Colonic mucosa (tissue), 4 donors: ENCODE measurements at regions not wholly inside any gene's neighbourhood (a gene's known extent, or its start where the extent isn't known, plus 50 kb on each side); places are given as distances from the start of the nearest gene placed in this dataset.

ENCODE experiments used
- DNase-seq: peaks from one replicate; pipeline ENCODE4 v3.0.0-alpha.2; 2020
- H3K27ac ChIP-seq: fragments of 200-600 bp; one replicate; pipeline ENCODE4 v1.8.0; 2021
- H3K27me3 ChIP-seq: fragments of 200-600 bp; one replicate; pipeline ENCODE4 v1.8.0; 2021
- H3K36me3 ChIP-seq: fragments of 200-600 bp; one replicate; pipeline ENCODE4 v1.8.0; 2021
- H3K4me1 ChIP-seq: fragments of 200-600 bp; one replicate; pipeline ENCODE4 v1.8.0; 2021; ENCODE audit warnings: mild to moderate bottlenecking
- H3K4me3 ChIP-seq: fragments of 200-600 bp; one replicate; pipeline ENCODE4 v1.8.0; 2021
- H3K9ac ChIP-seq, 2 donors: one replicate each; pipeline ENCODE4 v1.7.0; 2013; ENCODE audit warnings: control low read depth in 2 of 2, low read depth in 2 of 2, low read length in 2 of 2
- H3K9me3 ChIP-seq: fragments of 200-600 bp; one replicate; pipeline ENCODE4 v1.8.0; 2021
- CTCF ChIP-seq: fragments of 200-600 bp; IDR thresholded peaks from one replicate; pipeline ENCODE4 v1.8.0; 2022; ENCODE audit warnings: antibody characterized with exemption, mild to moderate bottlenecking
- intact Hi-C: fragments of 100-400 bp; cut with DNase I; formaldehyde crosslinking; loops from one replicate; pipeline ENCODE4 v1.14.1; 2022
- donor health status: healthy.
- donor health status: DM: no; HTN: no; CAD: no.
- donor health status: DM: no; HTN: no; CAD: no.

GRCh38 chr14:26765768-26766520 is 168.1 kb upstream of the NOVA1 start:
- TF ChIP-seq CTCF: no peak
- Histone ChIP-seq H3K9ac (no peak overlapping the region), H3K27ac (no peak overlapping the region), H3K27me3 (no peaks in the 10 kb centered on the region), H3K4me3 (no peak overlapping the region), H3K9me3 (no peaks in the 10 kb centered on the region), H3K36me3 (no peaks in the 10 kb centered on the region), H3K4me1 (no peaks in the 10 kb centered on the region)
- DNase-seq: peak; percentile 30
- intact Hi-C loops: no loop called here

- Histone ChIP-seq H3K36me3 (no peaks in the 10 kb centered on the region), H3K9me3 (no peaks in the 10 kb centered on the region), H3K4me1 (no peaks in the 10 kb centered on the region), H3K4me3 (no peak overlapping the region), H3K27ac (no peak overlapping the region), H3K9ac (no peak overlapping the region), H3K27me3 (no peaks in the 10 kb centered on the region)
- no peak for TF ChIP-seq CTCF
- DNase-seq: no peak
- intact Hi-C loops: no loop called here
Measured at GRCh38 chr14:26766726-26767125, 168.9 kb upstream of the NOVA1 start.

GRCh38 chr14:26773906-26774593 is 176.2 kb upstream of the NOVA1 start:
- intact Hi-C loops: no loop called here
- H3K36me3 ChIP-seq: no peaks in the 10 kb centered on the region
- H3K9me3 ChIP-seq: no peaks in the 10 kb centered on the region
- no peaks in the 10 kb centered on the region for H3K27me3 ChIP-seq
- H3K4me3 ChIP-seq: no peak overlapping the region
- no peaks in the 10 kb centered on the region for H3K4me1 ChIP-seq
- DNase-seq: no peak
- no peak overlapping the region for H3K27ac ChIP-seq
- no peak for TF ChIP-seq CTCF
- no peak overlapping the region for H3K9ac ChIP-seq

- H3K27me3 ChIP-seq: no peaks in the 10 kb centered on the region
- H3K4me3 ChIP-seq: no peak overlapping the region
- H3K9me3 ChIP-seq: no peaks in the 10 kb centered on the region
- no peaks in the 10 kb centered on the region for H3K4me1 ChIP-seq
- no peak for TF ChIP-seq CTCF
- no peak for DNase-seq
- no peak overlapping the region for H3K27ac ChIP-seq
- no peaks in the 10 kb centered on the region for H3K36me3 ChIP-seq
- H3K9ac ChIP-seq: no peak overlapping the region
- intact Hi-C loops: no loop called here
Measured at GRCh38 chr14:26775765-26776563, 178.1 kb upstream of the NOVA1 start.

GRCh38 chr14:26791117-26791806 is 193.4 kb upstream of the NOVA1 start:
- Histone ChIP-seq H3K4me1 (no peaks in the 10 kb centered on the region), H3K9ac (no peak overlapping the region)
- TF ChIP-seq CTCF: no peak

More at GRCh38 chr14:26791117-26791806, 193.4 kb upstream of the NOVA1 start:
- H3K9me3 ChIP-seq: no peaks in the 10 kb centered on the region
- DNase-seq: no peak
- H3K27ac ChIP-seq: no peak overlapping the region
- intact Hi-C loops: no loop called here
- no peaks in the 10 kb centered on the region for H3K27me3 ChIP-seq
- H3K4me3 ChIP-seq: no peak overlapping the region
- no peaks in the 10 kb centered on the region for H3K36me3 ChIP-seq
